ENCODE measurements at regions not wholly inside any gene's neighbourhood (a gene's known extent, or its start where the extent isn't known, plus 50 kb on each side); places are given as distances from the start of the nearest gene placed in this dataset.
A peak's percentile ranks its signal among the peaks of the same experiment; 100 is the strongest.

GRCh38 chr12:87870493-87871460 lies 158.4 kb downstream of the C12orf50 start:
- Histone ChIP-seq H3K79me2 (ENCODE audit: control insufficient read depth, insufficient read depth, low read length) (no peaks in the 10 kb centered on the region), H3K27ac (ENCODE audit: control insufficient read depth, insufficient read depth, low read length) (no peak overlapping the region), H3K4me1 (ENCODE audit: control insufficient read depth, extremely low read depth, insufficient read depth, low read length) (no peaks in the 10 kb centered on the region), H3K27me3 (ENCODE audit: control insufficient read depth, extremely low read depth, insufficient read depth, low read length) (no peaks in the 10 kb centered on the region), H3K4me2 (ENCODE audit: control insufficient read depth, extremely low read depth, insufficient read depth, low read depth, low read length) (no peak overlapping the region), H3K9ac (ENCODE audit: control insufficient read depth, extremely low read depth, insufficient read depth, low read length) (no peak overlapping the region), H3K9me3 (ENCODE audit: control insufficient read depth, low read depth, low read length) (no peaks in the 10 kb centered on the region), H3K4me3 (ENCODE audit: control insufficient read depth in 2 of 3, extremely low read depth in 1 of 3, insufficient read depth in 2 of 3, low read depth in 1 of 3, low read length in 3 of 3) (no peak overlapping the region), H3K9me1 (ENCODE audit: control insufficient read depth, extremely low read depth, insufficient read depth, low read length) (no peaks in the 10 kb centered on the region), H4K20me1 (ENCODE audit: control insufficient read depth, extremely low read depth, insufficient read depth, low read length) (no peaks in the 10 kb centered on the region), H3K36me3 (ENCODE audit: control insufficient read depth in 2 of 2, extremely low read depth in 1 of 2, insufficient read depth in 2 of 2, low read length in 2 of 2) (no peaks in the 10 kb centered on the region), H2AFZ (ENCODE audit: control insufficient read depth, low read length) (no peak overlapping the region)
- DNase-seq (ENCODE audit: low read depth, low spot score) (no peak), FAIRE-seq (no peak)
- dilution Hi-C loops (cut with MboI; ENCODE audit: extremely low pct_ligation_motif_present, low sequenced_read_pairs), result no loop called here
- TF ChIP-seq, protein P1, sequence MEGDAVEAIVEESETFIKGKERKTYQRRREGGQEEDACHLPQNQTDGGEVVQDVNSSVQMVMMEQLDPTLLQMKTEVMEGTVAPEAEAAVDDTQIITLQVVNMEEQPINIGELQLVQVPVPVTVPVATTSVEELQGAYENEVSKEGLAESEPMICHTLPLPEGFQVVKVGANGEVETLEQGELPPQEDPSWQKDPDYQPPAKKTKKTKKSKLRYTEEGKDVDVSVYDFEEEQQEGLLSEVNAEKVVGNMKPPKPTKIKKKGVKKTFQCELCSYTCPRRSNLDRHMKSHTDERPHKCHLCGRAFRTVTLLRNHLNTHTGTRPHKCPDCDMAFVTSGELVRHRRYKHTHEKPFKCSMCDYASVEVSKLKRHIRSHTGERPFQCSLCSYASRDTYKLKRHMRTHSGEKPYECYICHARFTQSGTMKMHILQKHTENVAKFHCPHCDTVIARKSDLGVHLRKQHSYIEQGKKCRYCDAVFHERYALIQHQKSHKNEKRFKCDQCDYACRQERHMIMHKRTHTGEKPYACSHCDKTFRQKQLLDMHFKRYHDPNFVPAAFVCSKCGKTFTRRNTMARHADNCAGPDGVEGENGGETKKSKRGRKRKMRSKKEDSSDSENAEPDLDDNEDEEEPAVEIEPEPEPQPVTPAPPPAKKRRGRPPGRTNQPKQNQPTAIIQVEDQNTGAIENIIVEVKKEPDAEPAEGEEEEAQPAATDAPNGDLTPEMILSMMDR (optimal IDR thresholded peaks at IDR 0.05 in 1 of 3, IDR thresholded peaks at IDR 0.05 in 1 of 3, conservative IDR thresholded peaks at IDR 0.05 in 1 of 3; ENCODE audit: extremely low read depth in 1 of 3, insufficient read depth in 2 of 3, low read length in 3 of 3), result no peak
- TF ChIP-seq EZH2 (IDR thresholded peaks at IDR 0.05; ENCODE audit: low read length), result no peak

GRCh38 chr12:87870061-87870460 lies 159.1 kb downstream of the C12orf50 start:
- no peaks in the 10 kb centered on the region for H3K27me3 ChIP-seq (ENCODE audit: control insufficient read depth, extremely low read depth, insufficient read depth, low read length)
- H3K36me3 ChIP-seq (ENCODE audit: control insufficient read depth in 2 of 2, extremely low read depth in 1 of 2, insufficient read depth in 2 of 2, low read length in 2 of 2), result no peaks in the 10 kb centered on the region
- no peaks in the 10 kb centered on the region for H3K9me3 ChIP-seq (ENCODE audit: control insufficient read depth, low read depth, low read length)
- no peaks in the 10 kb centered on the region for H3K4me1 ChIP-seq (ENCODE audit: control insufficient read depth, extremely low read depth, insufficient read depth, low read length)
- TF ChIP-seq EZH2 (IDR thresholded peaks at IDR 0.05; ENCODE audit: low read length), result no peak
- TF ChIP-seq, protein P1 (optimal IDR thresholded peaks at IDR 0.05 in 1 of 3, IDR thresholded peaks at IDR 0.05 in 1 of 3, conservative IDR thresholded peaks at IDR 0.05 in 1 of 3; ENCODE audit: extremely low read depth in 1 of 3, insufficient read depth in 2 of 3, low read length in 3 of 3), result no peak
- H3K9ac ChIP-seq (ENCODE audit: control insufficient read depth, extremely low read depth, insufficient read depth, low read length), result no peak overlapping the region
- no peaks in the 10 kb centered on the region for H4K20me1 ChIP-seq (ENCODE audit: control insufficient read depth, extremely low read depth, insufficient read depth, low read length)
- no peak overlapping the region for H2AFZ ChIP-seq (ENCODE audit: control insufficient read depth, low read length)
- dilution Hi-C loops (cut with MboI; ENCODE audit: extremely low pct_ligation_motif_present, low sequenced_read_pairs), result no loop called here
- DNase-seq (ENCODE audit: low read depth, low spot score) (no peak), FAIRE-seq (peak; percentile 52)
- no peaks in the 10 kb centered on the region for H3K79me2 ChIP-seq (ENCODE audit: control insufficient read depth, insufficient read depth, low read length)
- H3K27ac ChIP-seq (ENCODE audit: control insufficient read depth, insufficient read depth, low read length), result no peak overlapping the region
- H3K9me1 ChIP-seq (ENCODE audit: control insufficient read depth, extremely low read depth, insufficient read depth, low read length), result no peaks in the 10 kb centered on the region
- H3K4me3 ChIP-seq (ENCODE audit: control insufficient read depth in 2 of 3, extremely low read depth in 1 of 3, insufficient read depth in 2 of 3, low read depth in 1 of 3, low read length in 3 of 3), result no peak overlapping the region
- no peak overlapping the region for H3K4me2 ChIP-seq (ENCODE audit: control insufficient read depth, extremely low read depth, insufficient read depth, low read depth, low read length)

Measured in keratinocyte (primary cell).